ENCODE measurements at regions not wholly inside any gene's neighbourhood (a gene's known extent, or its start where the extent isn't known, plus 50 kb on each side); places are given as distances from the start of the nearest gene placed in this dataset.

- DNase-seq (ENCODE audit: low read depth): no peak
- no peak overlapping the region for H3K4me3 ChIP-seq (ENCODE audit: low read length)
- TF ChIP-seq, protein P1, sequence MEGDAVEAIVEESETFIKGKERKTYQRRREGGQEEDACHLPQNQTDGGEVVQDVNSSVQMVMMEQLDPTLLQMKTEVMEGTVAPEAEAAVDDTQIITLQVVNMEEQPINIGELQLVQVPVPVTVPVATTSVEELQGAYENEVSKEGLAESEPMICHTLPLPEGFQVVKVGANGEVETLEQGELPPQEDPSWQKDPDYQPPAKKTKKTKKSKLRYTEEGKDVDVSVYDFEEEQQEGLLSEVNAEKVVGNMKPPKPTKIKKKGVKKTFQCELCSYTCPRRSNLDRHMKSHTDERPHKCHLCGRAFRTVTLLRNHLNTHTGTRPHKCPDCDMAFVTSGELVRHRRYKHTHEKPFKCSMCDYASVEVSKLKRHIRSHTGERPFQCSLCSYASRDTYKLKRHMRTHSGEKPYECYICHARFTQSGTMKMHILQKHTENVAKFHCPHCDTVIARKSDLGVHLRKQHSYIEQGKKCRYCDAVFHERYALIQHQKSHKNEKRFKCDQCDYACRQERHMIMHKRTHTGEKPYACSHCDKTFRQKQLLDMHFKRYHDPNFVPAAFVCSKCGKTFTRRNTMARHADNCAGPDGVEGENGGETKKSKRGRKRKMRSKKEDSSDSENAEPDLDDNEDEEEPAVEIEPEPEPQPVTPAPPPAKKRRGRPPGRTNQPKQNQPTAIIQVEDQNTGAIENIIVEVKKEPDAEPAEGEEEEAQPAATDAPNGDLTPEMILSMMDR (conservative IDR thresholded peaks at IDR 0.05; ENCODE audit: low read depth, low read length): no peak
Measured at GRCh38 chr15:31752065-31752762, 278.1 kb upstream of the CHRNA7 start.

DNA sequence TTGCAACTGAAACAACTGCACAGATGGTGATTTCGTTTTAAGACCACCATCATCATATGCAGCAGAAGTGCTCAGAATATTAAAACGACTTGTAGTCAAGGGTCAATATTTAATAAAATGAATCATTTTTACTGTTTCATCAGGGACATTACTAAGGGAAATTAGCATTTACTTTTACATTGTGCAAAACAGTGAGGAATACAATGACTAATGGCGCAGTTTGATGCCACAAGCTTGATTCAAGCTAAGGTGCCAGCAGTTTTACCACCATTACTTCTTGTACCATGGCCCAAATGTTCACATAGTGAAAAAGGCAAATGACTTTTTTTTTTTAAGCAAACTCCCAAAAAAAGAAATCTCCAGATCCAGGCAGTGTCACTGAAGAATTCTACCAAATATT lies 277.4 kb upstream of the CHRNA7 start:
- H3K4me3 ChIP-seq (ENCODE audit: low read length): no peak overlapping the region
- no peak for DNase-seq (ENCODE audit: low read depth)
- TF ChIP-seq, protein P1 (conservative IDR thresholded peaks at IDR 0.05; ENCODE audit: low read depth, low read length): no peak

DNA sequence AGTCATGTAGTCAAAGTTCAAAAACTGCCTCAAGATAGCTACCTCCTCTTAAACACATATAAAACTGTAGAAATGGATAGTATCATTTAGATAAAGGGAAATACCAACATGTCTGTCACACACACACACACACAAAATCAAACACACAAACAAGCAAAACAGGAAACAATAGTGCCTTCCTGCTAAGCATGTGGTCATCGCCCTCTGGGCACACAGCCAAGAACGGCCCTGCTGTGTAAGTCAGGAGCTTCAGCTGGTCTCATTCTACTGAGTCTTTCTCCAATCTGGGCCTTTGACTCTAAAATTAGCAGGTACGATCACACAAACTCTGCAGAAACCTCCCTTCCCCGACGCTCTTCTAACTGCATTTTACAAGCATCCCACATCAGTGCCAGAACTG lies 272.2 kb upstream of the CHRNA7 start:
- DNase-seq (ENCODE audit: low read depth): no peak
- TF ChIP-seq, protein P1 (conservative IDR thresholded peaks at IDR 0.05; ENCODE audit: low read depth, low read length): no peak
- H3K4me3 ChIP-seq (ENCODE audit: low read length): no peak overlapping the region

DNA sequence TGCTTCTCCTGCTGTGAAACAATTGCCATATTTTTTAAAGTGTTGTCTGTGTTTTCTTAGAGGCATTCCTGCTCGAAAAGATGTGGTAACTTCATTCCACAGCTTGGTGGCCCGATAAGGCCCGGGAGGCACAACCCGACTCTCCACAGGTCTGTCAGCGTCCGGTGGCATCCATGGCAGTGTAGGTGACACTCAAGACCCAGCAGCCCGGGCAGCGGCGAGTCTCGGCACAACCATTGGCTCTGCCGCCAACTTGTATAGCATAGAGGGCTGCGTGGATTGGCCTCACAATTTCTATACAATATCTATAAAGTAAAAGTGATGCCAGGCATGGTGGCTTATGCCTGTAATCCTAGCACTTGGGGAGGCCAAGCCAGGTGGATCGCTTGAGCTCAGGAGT lies 262.3 kb upstream of the CHRNA7 start:
- DNase-seq (ENCODE audit: low read depth): no peak
- TF ChIP-seq, protein P1 (conservative IDR thresholded peaks at IDR 0.05; ENCODE audit: low read depth, low read length): no peak

DNA sequence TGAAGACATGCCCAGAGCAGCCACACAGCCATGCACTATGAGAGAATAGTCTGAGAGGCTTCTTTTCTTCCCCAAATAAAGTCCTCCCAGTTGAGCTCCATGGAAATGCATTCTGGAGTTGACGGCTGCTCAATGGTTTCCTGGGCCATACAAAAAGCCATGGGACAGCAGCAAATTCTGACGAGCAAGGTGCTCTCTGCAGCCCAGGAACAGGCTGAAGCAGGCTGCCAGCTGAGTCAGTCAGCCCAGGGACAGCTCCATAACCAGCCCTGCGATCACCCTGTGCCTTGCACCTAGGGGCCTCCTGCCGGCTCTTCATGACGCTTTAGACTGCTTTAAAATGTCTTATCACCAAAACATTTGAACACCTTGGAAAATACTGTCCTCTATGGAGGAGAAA lies 256.3 kb upstream of the CHRNA7 start:
- TF ChIP-seq, protein P1 (conservative IDR thresholded peaks at IDR 0.05; ENCODE audit: low read depth, low read length): no peak
- DNase-seq (ENCODE audit: low read depth): no peak
- H3K4me3 ChIP-seq (ENCODE audit: low read length): no peak overlapping the region

More for the DNA sequence above, 262.3 kb upstream of the CHRNA7 start:
- no peak overlapping the region for H3K4me3 ChIP-seq (ENCODE audit: low read length)

GRCh38 chr15:31776039-31776438 lies 254.3 kb upstream of the CHRNA7 start:
- H3K4me3 ChIP-seq (ENCODE audit: low read length): no peak overlapping the region
- TF ChIP-seq, protein P1 (conservative IDR thresholded peaks at IDR 0.05; ENCODE audit: low read depth, low read length): no peak
- DNase-seq (ENCODE audit: low read depth): no peak

DNA sequence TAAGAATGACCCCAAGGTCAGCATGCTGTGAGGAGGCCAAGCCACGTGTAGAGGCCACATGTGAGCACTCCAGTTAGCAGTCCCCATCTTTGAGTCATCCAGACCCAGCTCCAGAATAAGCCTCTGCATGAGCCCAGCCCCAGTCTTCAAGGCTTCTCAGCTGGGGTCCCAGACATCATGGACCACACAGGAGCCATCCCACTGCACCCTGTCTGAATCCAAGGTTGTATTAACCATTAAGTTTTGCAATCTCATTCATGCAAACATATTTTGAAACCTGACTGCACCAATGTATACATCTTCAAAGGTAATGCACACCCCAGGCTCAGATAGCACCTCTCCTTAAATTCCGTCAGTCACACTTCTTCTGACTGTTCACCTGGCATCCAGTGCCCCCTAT lies 249.1 kb upstream of the CHRNA7 start:
- no peak overlapping the region for H3K4me3 ChIP-seq (ENCODE audit: low read length)
- TF ChIP-seq, protein P1 (conservative IDR thresholded peaks at IDR 0.05; ENCODE audit: low read depth, low read length): no peak
- no peak for DNase-seq (ENCODE audit: low read depth)

Data from retinal pigment epithelial cell (primary cell).